Gastroesophageal sphincter (tissue), 3 donors: ENCODE measurements at regions not wholly inside any gene's neighbourhood (a gene's known extent, or its start where the extent isn't known, plus 50 kb on each side); places are given as distances from the start of the nearest gene placed in this dataset.

Experiments
- EP300 ChIP-seq: sonication (generic); formaldehyde crosslinking; IDR thresholded peaks from one replicate; pipeline ENCODE4 v1.6.1; 2017; ENCODE audit warnings: antibody characterized with exemption, mild to moderate bottlenecking
- POLR2AphosphoS5 ChIP-seq: sonication (generic); formaldehyde crosslinking; IDR thresholded peaks from one replicate; pipeline ENCODE4 v1.6.1; 2017; ENCODE audit warnings: antibody characterized with exemption
- TF ChIP-seq, protein P1 (sequence below), 4 experiments: fragments of 200-600 bp in 2 of 4; fragments of 450-650 bp in 2 of 4; sonication (generic) in 1 of 4; IDR thresholded peaks; one replicate each; pipeline ENCODE4 v1.5.1; 2017 to 2019; ENCODE audit warnings: antibody characterized with exemption in 4 of 4, mild to moderate bottlenecking in 2 of 4, moderate library complexity in 2 of 4

DNA sequence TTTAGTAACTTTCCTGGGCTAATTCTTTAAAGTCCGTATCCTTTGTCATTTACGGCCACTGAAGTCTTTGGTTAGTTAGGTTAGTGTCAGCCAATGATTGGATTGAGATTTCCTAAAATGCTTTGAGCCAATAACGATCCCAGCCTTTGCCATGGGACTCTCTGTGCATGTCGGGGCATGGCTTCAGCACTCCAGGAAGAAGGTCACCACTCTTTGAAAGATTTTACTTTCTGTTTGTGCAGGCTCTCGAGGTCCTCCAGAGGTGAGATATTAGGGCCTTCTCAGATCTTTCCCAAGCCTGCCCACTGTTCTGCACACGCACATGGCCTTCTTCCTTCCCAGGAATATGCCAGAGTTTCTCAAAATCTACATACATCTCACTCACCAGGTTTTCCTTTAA is 153.7 kb upstream of the ARGLU1 start:
- no peak for TF ChIP-seq EP300
- TF ChIP-seq, protein P1, sequence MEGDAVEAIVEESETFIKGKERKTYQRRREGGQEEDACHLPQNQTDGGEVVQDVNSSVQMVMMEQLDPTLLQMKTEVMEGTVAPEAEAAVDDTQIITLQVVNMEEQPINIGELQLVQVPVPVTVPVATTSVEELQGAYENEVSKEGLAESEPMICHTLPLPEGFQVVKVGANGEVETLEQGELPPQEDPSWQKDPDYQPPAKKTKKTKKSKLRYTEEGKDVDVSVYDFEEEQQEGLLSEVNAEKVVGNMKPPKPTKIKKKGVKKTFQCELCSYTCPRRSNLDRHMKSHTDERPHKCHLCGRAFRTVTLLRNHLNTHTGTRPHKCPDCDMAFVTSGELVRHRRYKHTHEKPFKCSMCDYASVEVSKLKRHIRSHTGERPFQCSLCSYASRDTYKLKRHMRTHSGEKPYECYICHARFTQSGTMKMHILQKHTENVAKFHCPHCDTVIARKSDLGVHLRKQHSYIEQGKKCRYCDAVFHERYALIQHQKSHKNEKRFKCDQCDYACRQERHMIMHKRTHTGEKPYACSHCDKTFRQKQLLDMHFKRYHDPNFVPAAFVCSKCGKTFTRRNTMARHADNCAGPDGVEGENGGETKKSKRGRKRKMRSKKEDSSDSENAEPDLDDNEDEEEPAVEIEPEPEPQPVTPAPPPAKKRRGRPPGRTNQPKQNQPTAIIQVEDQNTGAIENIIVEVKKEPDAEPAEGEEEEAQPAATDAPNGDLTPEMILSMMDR (IDR thresholded peaks at IDR 0.05): no peak
- no peak for TF ChIP-seq POLR2AphosphoS5
